ENCODE measurements at regions not wholly inside any gene's neighbourhood (a gene's known extent, or its start where the extent isn't known, plus 50 kb on each side); places are given as distances from the start of the nearest gene placed in this dataset.
"Not testable (repeated sequence)": the region's sequence is repeated elsewhere in the genome, so short reads cannot be mapped to it uniquely, and the experiment has no call there.

GRCh38 chr6:144665932-144666450 lies 380.9 kb downstream of the UTRN start:
- H3K27ac Mint-ChIP-seq: no peak overlapping the region
- no peak for TF ChIP-seq CTCF (IDR thresholded peaks at IDR 0.05)

GRCh38 chr6:144666781-144667180 lies 381.6 kb downstream of the UTRN start:
- Mint-ChIP-seq H3K9me3 (peaks cover 20% of the 10 kb centered on the region), H3K27me3 (ENCODE audit: insufficient read depth) (no peaks in the 10 kb centered on the region; the same call in 1 of the 2 replicates), H3K27ac (no peak overlapping the region), H3K36me3 (ENCODE audit: low read depth) (peaks cover 30% of the 10 kb centered on the region), H3K4me1 (ENCODE audit: low read depth) (peaks cover 32% of the 10 kb centered on the region), H3K4me3 (no peak overlapping the region)
- DNase-seq: no peak
- no peak for TF ChIP-seq CTCF (IDR thresholded peaks at IDR 0.05)

More at GRCh38 chr6:144665932-144666450, 380.9 kb downstream of the UTRN start:
- H3K9me3 Mint-ChIP-seq: peaks cover 14% of the 10 kb centered on the region
- H3K27me3 Mint-ChIP-seq (ENCODE audit: insufficient read depth): no peaks in the 10 kb centered on the region; the same call in 1 of the 2 replicates
- H3K36me3 Mint-ChIP-seq (ENCODE audit: low read depth): peaks cover 24% of the 10 kb centered on the region
- H3K4me1 Mint-ChIP-seq (ENCODE audit: low read depth): peaks cover 38% of the 10 kb centered on the region
- no peak for DNase-seq
- no peak overlapping the region for H3K4me3 Mint-ChIP-seq

- Mint-ChIP-seq H3K4me1 (ENCODE audit: low read depth) (peaks cover 32% of the 10 kb centered on the region), H3K36me3 (ENCODE audit: low read depth) (peaks cover 37% of the 10 kb centered on the region), H3K4me3 (no peak overlapping the region), H3K27me3 (ENCODE audit: insufficient read depth) (no peaks in the 10 kb centered on the region; the same call in 1 of the 2 replicates), H3K27ac (no peak overlapping the region), H3K9me3 (peaks cover 24% of the 10 kb centered on the region)
- DNase-seq: no peak
- no peak for TF ChIP-seq CTCF (IDR thresholded peaks at IDR 0.05)
Measured at GRCh38 chr6:144667532-144668503, 382.7 kb downstream of the UTRN start.

GRCh38 chr6:144670259-144670658 lies 385.1 kb downstream of the UTRN start:
- Mint-ChIP-seq H3K36me3 (ENCODE audit: low read depth) (peaks cover 54% of the 10 kb centered on the region), H3K9me3 (peaks cover 37% of the 10 kb centered on the region), H3K4me1 (ENCODE audit: low read depth) (peaks cover 29% of the 10 kb centered on the region)
- not testable (repeated sequence) for DNase-seq; H3K27ac Mint-ChIP-seq; H3K27me3 Mint-ChIP-seq (ENCODE audit: insufficient read depth); H3K4me3 Mint-ChIP-seq

- Mint-ChIP-seq H3K4me3 (no peak overlapping the region), H3K27me3 (ENCODE audit: insufficient read depth) (no peaks in the 10 kb centered on the region; the same call in 1 of the 2 replicates), H3K36me3 (ENCODE audit: low read depth) (peaks cover 53% of the 10 kb centered on the region), H3K4me1 (ENCODE audit: low read depth) (peaks cover 23% of the 10 kb centered on the region), H3K27ac (no peak overlapping the region), H3K9me3 (peaks cover 37% of the 10 kb centered on the region)
- TF ChIP-seq CTCF (IDR thresholded peaks at IDR 0.05): no peak
- DNase-seq: no peak
Measured at GRCh38 chr6:144673807-144674206, 388.7 kb downstream of the UTRN start.

All from HFFc6 (cell line).